Right cardiac atrium (tissue), 5 donors: ENCODE measurements at regions not wholly inside any gene's neighbourhood (a gene's known extent, or its start where the extent isn't known, plus 50 kb on each side); places are given as distances from the start of the nearest gene placed in this dataset.
"Not testable (repeated sequence)": the region's sequence is repeated elsewhere in the genome, so short reads cannot be mapped to it uniquely, and the experiment has no call there.

Experiments
- ATAC-seq, 2 donors: fragments of 200-7000 bp; cut with Tn5 transposase; one replicate each; pipeline versions ENCODE4 v1.8.0 to v1.9.1; 2020; ENCODE audit warnings: moderate library complexity in 2 of 2, mild to moderate bottlenecking in 1 of 2
- DNase-seq, 3 donors: peaks; one replicate each; pipeline ENCODE4 v3.0.0-alpha.2; 2020
- H3K27ac ChIP-seq: one replicate; pipeline ENCODE4 v1.5.1; 2013; ENCODE audit warnings: mild to moderate bottlenecking, low read length, control low read depth, moderate library complexity
- H3K27me3 ChIP-seq: one replicate; pipeline ENCODE4 v1.6.1; 2013; ENCODE audit not compliant: control insufficient read depth, insufficient read depth
- H3K4me1 ChIP-seq: one replicate; pipeline ENCODE4 v1.6.1; 2013; ENCODE audit warnings: low read length; ENCODE audit not compliant: control insufficient read depth, insufficient read depth
- H3K4me3 ChIP-seq: one replicate; pipeline ENCODE4 v1.5.1; 2013; ENCODE audit warnings: low read length, control low read depth
- H3K9me3 ChIP-seq: one replicate; pipeline ENCODE4 v1.6.1; 2013; ENCODE audit warnings: low read length; ENCODE audit not compliant: control insufficient read depth
- WGBS: extraction: QIAGEN DNeasy Blood & Tissue Kit; methylation state at CpG from one replicate; pipeline ENCODE4 v1.1.7; 2013; 5-methylcytosine and 5-hydroxymethylcytosine counted together
- intact Hi-C, 4 donors: fragments of 100-400 bp; cut with DNase I; formaldehyde crosslinking; loops; one replicate each; pipeline versions ENCODE4 v1.11.0 to v1.14.0; 2022 to 2023
- donor health status: healthy with polysubstance abuse.
- donor health status: DM: no; HTN: yes; CAD: no.
- donor health status: DM: no; HTN: no; CAD: no.
- donor health status: DM: no; HTN: yes; CAD: no; lungs with severe emphysema.
- donor health status: DM: yes; HTN: yes; CAD: no.

- H3K27ac ChIP-seq, result no peak overlapping the region
- no peaks in the 10 kb centered on the region for H3K4me1 ChIP-seq
- ATAC-seq, result no peak
- H3K4me3 ChIP-seq, result no peak overlapping the region
- H3K27me3 ChIP-seq, result no peaks in the 10 kb centered on the region
- no peak for DNase-seq
- H3K9me3 ChIP-seq, result no peaks in the 10 kb centered on the region
- intact Hi-C loops, result no loop called here
Measured at GRCh38 chr2:129381789-129382188, 597.7 kb upstream of the RAB6C start.

- intact Hi-C loops, result no loop called here
- Histone ChIP-seq H3K4me3 (no peak overlapping the region), H3K27me3 (no peaks in the 10 kb centered on the region), H3K4me1 (no peaks in the 10 kb centered on the region), H3K27ac (no peak overlapping the region), H3K9me3 (no peaks in the 10 kb centered on the region)
- WGBS, result 89% methylated on average over 2 of the region's 2 CpGs
- ATAC-seq (no peak), DNase-seq (no peak)
Measured at GRCh38 chr2:129388870-129389269, 590.6 kb upstream of the RAB6C start.

- Histone ChIP-seq H3K27ac (no peak overlapping the region), H3K4me1 (no peaks in the 10 kb centered on the region), H3K27me3 (no peaks in the 10 kb centered on the region), H3K9me3 (no peaks in the 10 kb centered on the region), H3K4me3 (no peak overlapping the region)
- intact Hi-C loops, result no loop called here
- ATAC-seq (no peak), DNase-seq (no peak)
- 84% methylated on average over 2 of the region's 2 CpGs for WGBS
Measured at GRCh38 chr2:129393816-129394215, 585.6 kb upstream of the RAB6C start.

GRCh38 chr2:129396980-129397599, 582.4 kb upstream of the RAB6C start:
- Histone ChIP-seq H3K4me1 (no peaks in the 10 kb centered on the region), H3K27ac (no peak overlapping the region), H3K9me3 (no peaks in the 10 kb centered on the region), H3K27me3 (no peaks in the 10 kb centered on the region), H3K4me3 (no peak overlapping the region)
- intact Hi-C loops, result no loop called here
- peak in 1 of 2 donors; percentile 39 for ATAC-seq
- peak in 2 of 3 donors; percentile 46 to 52 for DNase-seq
- WGBS, result 70% methylated on average over 3 of the region's 3 CpGs

GRCh38 chr2:129400826-129401225, 578.6 kb upstream of the RAB6C start:
- ATAC-seq (no peak), DNase-seq (no peak)
- no peak overlapping the region for H3K27ac ChIP-seq
- H3K4me1 ChIP-seq, result no peaks in the 10 kb centered on the region
- no peak overlapping the region for H3K4me3 ChIP-seq
- WGBS, result 60% methylated on average over 7 of the region's 7 CpGs
- intact Hi-C loops, result no loop called here
- no peaks in the 10 kb centered on the region for H3K27me3 ChIP-seq
- H3K9me3 ChIP-seq, result no peaks in the 10 kb centered on the region

GRCh38 chr2:129402076-129402475, 577.4 kb upstream of the RAB6C start:
- Histone ChIP-seq H3K27me3 (no peaks in the 10 kb centered on the region), H3K4me1 (no peaks in the 10 kb centered on the region), H3K4me3 (no peak overlapping the region), H3K9me3 (no peaks in the 10 kb centered on the region), H3K27ac (no peak overlapping the region)
- WGBS, result 46% methylated on average over 2 of the region's 2 CpGs
- intact Hi-C loops, result no loop called here
- DNase-seq (no peak), ATAC-seq (no peak)

- DNase-seq, result no peak
- WGBS, result 65% methylated on average over 2 of the region's 2 CpGs
- ATAC-seq, result peak; percentile 33 to 45
- Histone ChIP-seq H3K27me3 (no peaks in the 10 kb centered on the region), H3K4me1 (no peaks in the 10 kb centered on the region), H3K9me3 (no peaks in the 10 kb centered on the region), H3K27ac (no peak overlapping the region), H3K4me3 (no peak overlapping the region)
- intact Hi-C loops, result no loop called here
Measured at GRCh38 chr2:129404000-129404685, 575.3 kb upstream of the RAB6C start.

GRCh38 chr2:129408570-129408969, 570.9 kb upstream of the RAB6C start:
- no peaks in the 10 kb centered on the region for H3K27me3 ChIP-seq
- H3K27ac ChIP-seq, result no peak overlapping the region
- no peaks in the 10 kb centered on the region for H3K4me1 ChIP-seq
- no peaks in the 10 kb centered on the region for H3K9me3 ChIP-seq
- intact Hi-C loops, result no loop called here
- H3K4me3 ChIP-seq, result no peak overlapping the region
- no peak for ATAC-seq
- WGBS, result 90% methylated on average over 1 of the region's 1 CpG
- DNase-seq, result no peak

GRCh38 chr2:129417041-129417440, 562.4 kb upstream of the RAB6C start:
- H3K4me3 ChIP-seq, DNase-seq, intact Hi-C loops, H3K4me1 ChIP-seq, H3K27ac ChIP-seq, H3K9me3 ChIP-seq, ATAC-seq, H3K27me3 ChIP-seq: not testable (repeated sequence)
- 99% methylated on average over 13 of the region's 24 CpGs for WGBS

GRCh38 chr2:129422028-129422427, 557.4 kb upstream of the RAB6C start:
- Histone ChIP-seq H3K9me3 (no peaks in the 10 kb centered on the region), H3K4me3 (no peak overlapping the region), H3K27me3 (no peaks in the 10 kb centered on the region), H3K4me1 (no peaks in the 10 kb centered on the region), H3K27ac (no peak overlapping the region)
- WGBS, result 58% methylated on average over 1 of the region's 1 CpG
- intact Hi-C loops, result no loop called here
- DNase-seq (no peak), ATAC-seq (no peak)

- no peaks in the 10 kb centered on the region for H3K4me1 ChIP-seq
- no peaks in the 10 kb centered on the region for H3K27me3 ChIP-seq
- ATAC-seq (no peak), DNase-seq (no peak)
- WGBS, result 84% methylated on average over 10 of the region's 10 CpGs
- H3K4me3 ChIP-seq, result no peak overlapping the region
- intact Hi-C loops, result no loop called here
- H3K9me3 ChIP-seq, result no peaks in the 10 kb centered on the region
- no peak overlapping the region for H3K27ac ChIP-seq
Measured at GRCh38 chr2:129428086-129428660, 551.3 kb upstream of the RAB6C start.
